Gastrocnemius medialis (tissue), 4 donors: ENCODE measurements at regions not wholly inside any gene's neighbourhood (a gene's known extent, or its start where the extent isn't known, plus 50 kb on each side); places are given as distances from the start of the nearest gene placed in this dataset.

ENCODE experiments used
- ATAC-seq, 2 donors: fragments of 150-250 bp; one replicate each; pipeline ENCODE4 v1.9.1; 2016
- DNase-seq, 2 donors: peaks; one replicate each; pipeline ENCODE4 v3.0.0-alpha.2; 2019
- H3K27ac ChIP-seq, 4 donors: fragments of 200-600 bp; sonication (generic); 1 replicate in 1 of 4; 2 replicates in 3 of 4; pipeline ENCODE4 v1.5.1; 2016 to 2018; ENCODE audit warnings: mild to moderate bottlenecking in 2 of 4, moderate library complexity in 1 of 4
- H3K27me3 ChIP-seq, 3 donors: fragments of 200-600 bp; sonication (generic) in 2 of 3; 1 replicate in 1 of 3; 2 replicates in 2 of 3; pipeline versions ENCODE4 v1.5.1 to v1.6.0; 2016 to 2019; ENCODE audit warnings: mild to moderate bottlenecking in 1 of 3, moderate library complexity in 1 of 3
- H3K36me3 ChIP-seq, 2 donors: fragments of 200-600 bp; sonication (generic) in 1 of 2; one replicate each; pipeline ENCODE4 v1.5.1; 2017 to 2018
- H3K4me1 ChIP-seq, 2 donors: fragments of 200-600 bp; sonication (generic) in 1 of 2; one replicate each; pipeline ENCODE4 v1.5.1; 2016 to 2017; ENCODE audit warnings: mild to moderate bottlenecking in 2 of 2
- H3K4me3 ChIP-seq, 4 donors: fragments of 200-600 bp; sonication (generic) in 3 of 4; 1 replicate in 1 of 4; 2 replicates in 3 of 4; pipeline ENCODE4 v1.5.1; 2016 to 2019; ENCODE audit warnings: mild to moderate bottlenecking in 2 of 4
- H3K9me3 ChIP-seq, 3 donors: fragments of 200-600 bp; sonication (generic) in 2 of 3; 1 replicate in 1 of 3; 2 replicates in 2 of 3; pipeline ENCODE4 v1.5.1; 2016 to 2019
- POLR2A ChIP-seq, 2 donors: fragments of 450-650 bp; IDR thresholded peaks; one replicate each; pipeline ENCODE4 v1.6.1; 2017; ENCODE audit warnings: antibody characterized with exemption in 2 of 2, mild to moderate bottlenecking in 2 of 2, moderate library complexity in 2 of 2
- in situ Hi-C, 4 donors: fragments of 200-750 bp; cut with MboI; loops; one replicate each; pipeline versions ENCODE4 v1.15.0 to v1.8.0; 2017; ENCODE audit warnings: low sequenced_read_pairs in 4 of 4
- intact Hi-C: fragments of 100-400 bp; cut with DNase I; formaldehyde crosslinking; loops from one replicate; pipeline ENCODE4 v1.15.1; 2023; ENCODE audit warnings: low total_unique reads
- TF ChIP-seq, protein P1 (sequence below), 5 experiments: fragments of 450-650 bp in 3 of 5; fragments of 200-600 bp in 2 of 5; sonication (generic) in 2 of 5; IDR thresholded peaks in 4 of 5; conservative IDR thresholded peaks in 1 of 5; 1 replicate in 4 of 5; 2 replicates in 1 of 5; pipeline ENCODE4 v1.5.1; 2016 to 2019; ENCODE audit warnings: antibody characterized with exemption in 5 of 5, mild to moderate bottlenecking in 3 of 5, moderate library complexity in 3 of 5

- Histone ChIP-seq H3K9me3 (no peaks in the 10 kb centered on the region), H3K36me3 (no peaks in the 10 kb centered on the region), H3K4me3 (no peak overlapping the region), H3K4me1 (no peaks in the 10 kb centered on the region), H3K27ac (no peak overlapping the region), H3K27me3 (peaks cover 0 to 8% (median 4%) of the 10 kb centered on the region in 3 donors)
- intact Hi-C loops (no loop called here), in situ Hi-C loops (no loop called here)
- no peak for TF ChIP-seq POLR2A (IDR thresholded peaks at IDR 0.05)
- TF ChIP-seq, protein P1, sequence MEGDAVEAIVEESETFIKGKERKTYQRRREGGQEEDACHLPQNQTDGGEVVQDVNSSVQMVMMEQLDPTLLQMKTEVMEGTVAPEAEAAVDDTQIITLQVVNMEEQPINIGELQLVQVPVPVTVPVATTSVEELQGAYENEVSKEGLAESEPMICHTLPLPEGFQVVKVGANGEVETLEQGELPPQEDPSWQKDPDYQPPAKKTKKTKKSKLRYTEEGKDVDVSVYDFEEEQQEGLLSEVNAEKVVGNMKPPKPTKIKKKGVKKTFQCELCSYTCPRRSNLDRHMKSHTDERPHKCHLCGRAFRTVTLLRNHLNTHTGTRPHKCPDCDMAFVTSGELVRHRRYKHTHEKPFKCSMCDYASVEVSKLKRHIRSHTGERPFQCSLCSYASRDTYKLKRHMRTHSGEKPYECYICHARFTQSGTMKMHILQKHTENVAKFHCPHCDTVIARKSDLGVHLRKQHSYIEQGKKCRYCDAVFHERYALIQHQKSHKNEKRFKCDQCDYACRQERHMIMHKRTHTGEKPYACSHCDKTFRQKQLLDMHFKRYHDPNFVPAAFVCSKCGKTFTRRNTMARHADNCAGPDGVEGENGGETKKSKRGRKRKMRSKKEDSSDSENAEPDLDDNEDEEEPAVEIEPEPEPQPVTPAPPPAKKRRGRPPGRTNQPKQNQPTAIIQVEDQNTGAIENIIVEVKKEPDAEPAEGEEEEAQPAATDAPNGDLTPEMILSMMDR (IDR thresholded peaks at IDR 0.05 in 4 of 5, conservative IDR thresholded peaks at IDR 0.05 in 1 of 5) = no peak
- no peak for ATAC-seq
- DNase-seq = no peak
These were observed 177.1 kb downstream of the BRD1 start for GRCh38 chr22:49650336-49651241.

DNA sequence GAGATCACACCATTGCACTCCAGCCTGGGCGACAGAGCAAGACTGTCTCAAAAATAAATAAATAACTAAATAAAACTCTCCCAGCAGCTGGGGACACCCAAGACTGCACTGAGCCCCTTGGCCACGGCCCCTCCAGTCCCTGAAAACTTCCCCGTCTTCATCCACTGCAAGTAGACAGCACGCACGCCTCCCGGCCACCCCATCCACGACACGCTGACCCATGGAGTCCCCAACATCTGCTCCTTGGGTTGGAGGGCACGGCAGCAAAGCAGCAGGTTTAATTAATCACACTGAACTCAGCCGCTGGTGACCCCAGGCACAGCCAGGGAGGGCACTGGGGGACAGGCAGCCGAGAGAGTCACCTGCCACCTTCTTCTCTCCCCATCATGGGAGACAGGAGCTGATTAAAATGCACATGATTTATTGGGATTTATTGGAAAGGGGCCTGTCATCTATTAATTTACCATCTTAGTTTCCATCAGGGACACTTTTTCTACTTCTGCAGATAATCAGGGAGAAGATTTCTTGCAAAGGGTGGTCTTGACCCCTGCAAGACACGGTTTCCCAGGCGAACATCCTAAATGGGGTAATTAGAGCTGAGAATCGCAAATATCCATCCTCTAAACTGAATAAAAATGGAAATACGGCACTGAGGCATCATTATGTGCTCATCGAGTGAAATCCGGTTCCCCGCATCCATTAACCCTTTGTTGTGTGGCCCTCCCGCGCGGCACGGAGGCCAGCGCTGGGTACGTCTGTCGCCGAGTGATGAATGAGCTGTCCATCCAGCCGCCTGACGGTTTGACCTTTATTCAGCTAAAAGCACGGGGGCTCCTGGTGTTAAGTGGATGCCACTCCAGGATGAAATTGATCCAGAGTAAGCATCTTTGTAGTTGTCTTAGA, 178.3 kb downstream of the BRD1 start:
- DNase-seq (no peak), ATAC-seq (no peak)
- no peaks in the 10 kb centered on the region for H3K9me3 ChIP-seq
- in situ Hi-C loops (no loop called here), intact Hi-C loops (no loop called here)
- H3K4me1 ChIP-seq = no peaks in the 10 kb centered on the region
- H3K27me3 ChIP-seq = peaks cover 0 to 8% (median 4%) of the 10 kb centered on the region in 3 donors
- TF ChIP-seq, protein P1 (IDR thresholded peaks at IDR 0.05 in 4 of 5, conservative IDR thresholded peaks at IDR 0.05 in 1 of 5) = no peak
- no peaks in the 10 kb centered on the region for H3K36me3 ChIP-seq
- H3K27ac ChIP-seq = no peak overlapping the region
- no peak overlapping the region for H3K4me3 ChIP-seq

- intact Hi-C loops (no loop called here), in situ Hi-C loops (no loop called here)
- no peak for ATAC-seq
- Histone ChIP-seq H3K27me3 (peaks cover 0 to 8% (median 4%) of the 10 kb centered on the region in 3 donors), H3K27ac (no peak overlapping the region), H3K9me3 (no peaks in the 10 kb centered on the region), H3K36me3 (no peaks in the 10 kb centered on the region), H3K4me1 (no peaks in the 10 kb centered on the region), H3K4me3 (no peak overlapping the region)
- TF ChIP-seq POLR2A (IDR thresholded peaks at IDR 0.05) = no peak
- TF ChIP-seq, protein P1 (IDR thresholded peaks at IDR 0.05 in 4 of 5, conservative IDR thresholded peaks at IDR 0.05 in 1 of 5) = no peak
- DNase-seq = no peak
These were observed 179.6 kb downstream of the BRD1 start for GRCh38 chr22:49648053-49648452.

GRCh38 chr22:49647627-49648026, 180.0 kb downstream of the BRD1 start:
- H3K27me3 ChIP-seq = peaks cover 0 to 8% (median 4%) of the 10 kb centered on the region in 3 donors
- intact Hi-C loops (no loop called here), in situ Hi-C loops (no loop called here)
- TF ChIP-seq, protein P1 (IDR thresholded peaks at IDR 0.05 in 4 of 5, conservative IDR thresholded peaks at IDR 0.05 in 1 of 5) = no peak
- TF ChIP-seq POLR2A (IDR thresholded peaks at IDR 0.05) = no peak
- no peak overlapping the region for H3K27ac ChIP-seq
- no peaks in the 10 kb centered on the region for H3K36me3 ChIP-seq
- no peaks in the 10 kb centered on the region for H3K4me1 ChIP-seq
- H3K4me3 ChIP-seq = no peak overlapping the region
- DNase-seq = no peak
- H3K9me3 ChIP-seq = no peaks in the 10 kb centered on the region
- no peak for ATAC-seq
